ENCODE measurements at regions not wholly inside any gene's neighbourhood (a gene's known extent, or its start where the extent isn't known, plus 50 kb on each side); places are given as distances from the start of the nearest gene placed in this dataset.
"Not testable (repeated sequence)": the region's sequence is repeated elsewhere in the genome, so short reads cannot be mapped to it uniquely, and the experiment has no call there.

- no peak for DNase-seq
Measured at GRCh38 chr2:242032780-242033656, 163.5 kb downstream of the RTP5 start.

GRCh38 chr2:242034138-242034537 lies 164.6 kb downstream of the RTP5 start:
- no peak for DNase-seq

GRCh38 chr2:242034996-242035814 lies 165.7 kb downstream of the RTP5 start:
- DNase-seq: no peak

- no peak for DNase-seq
Measured at GRCh38 chr2:242035858-242036652, 166.5 kb downstream of the RTP5 start.

- no peak for DNase-seq
Measured at GRCh38 chr2:242036653-242036950, 167.1 kb downstream of the RTP5 start.

GRCh38 chr2:242038166-242038927 lies 168.8 kb downstream of the RTP5 start:
- no peak for DNase-seq

- DNase-seq: no peak
Measured at GRCh38 chr2:242038928-242039341, 169.4 kb downstream of the RTP5 start.

- no peak for DNase-seq
Measured at GRCh38 chr2:242040303-242040655, 170.8 kb downstream of the RTP5 start.

- no peak for DNase-seq
Measured at GRCh38 chr2:242040681-242041080, 171.2 kb downstream of the RTP5 start.

GRCh38 chr2:242041816-242042215 lies 172.3 kb downstream of the RTP5 start:
- no peak for DNase-seq

GRCh38 chr2:242043538-242044312 lies 174.2 kb downstream of the RTP5 start:
- no peak for DNase-seq

GRCh38 chr2:242044313-242044590 lies 174.7 kb downstream of the RTP5 start:
- no peak for DNase-seq

- not testable (repeated sequence) for DNase-seq
Measured at GRCh38 chr2:242045596-242046144, 176.1 kb downstream of the RTP5 start.

GRCh38 chr2:242046206-242046826 lies 176.8 kb downstream of the RTP5 start:
- no peak for DNase-seq

GRCh38 chr2:242047963-242048362 lies 178.4 kb downstream of the RTP5 start:
- DNase-seq: no peak

GRCh38 chr2:242048479-242048878 lies 178.9 kb downstream of the RTP5 start:
- DNase-seq: no peak

- DNase-seq: not testable (repeated sequence)
Measured at GRCh38 chr2:242049492-242049891, 180.0 kb downstream of the RTP5 start.

GRCh38 chr2:242051463-242051862 lies 181.9 kb downstream of the RTP5 start:
- DNase-seq: no peak

- no peak for DNase-seq
Measured at GRCh38 chr2:242052421-242052820, 182.9 kb downstream of the RTP5 start.

- no peak for DNase-seq
Measured at GRCh38 chr2:242053921-242054320, 184.4 kb downstream of the RTP5 start.

- no peak for DNase-seq
Measured at GRCh38 chr2:242054406-242054805, 184.9 kb downstream of the RTP5 start.

All from CD4-positive, alpha-beta T cell treated with Interleukin-15 for 1 hour (primary cell).